Mesothelial cell of epicardium (in vitro differentiated cells): ENCODE measurements at regions not wholly inside any gene's neighbourhood (a gene's known extent, or its start where the extent isn't known, plus 50 kb on each side); places are given as distances from the start of the nearest gene placed in this dataset.
"Not testable (repeated sequence)": the region's sequence is repeated elsewhere in the genome, so short reads cannot be mapped to it uniquely, and the experiment has no call there.

ENCODE experiments used
- DNase-seq, 2 experiments: peaks; one replicate each; pipeline ENCODE4 v3.0.0; 2021; ENCODE audit warnings: low spot score in 2 of 2; ENCODE audit not compliant: unreplicated experiment in 2 of 2
- H3K27ac Mint-ChIP-seq: 2 replicates; pipeline ENCODE4 v1.8.0; 2021; ENCODE audit warnings: mixed read lengths
- H3K27me3 Mint-ChIP-seq: 2 replicates; pipeline ENCODE4 v1.8.0; 2021; ENCODE audit warnings: low read depth, mixed read lengths
- H3K36me3 Mint-ChIP-seq: 2 replicates; pipeline ENCODE4 v1.8.0; 2021; ENCODE audit warnings: mixed read lengths
- H3K4me1 Mint-ChIP-seq: 2 replicates; pipeline ENCODE4 v1.8.0; 2021; ENCODE audit warnings: mixed read lengths
- H3K4me3 Mint-ChIP-seq: 2 replicates; pipeline ENCODE4 v1.8.0; 2021; ENCODE audit warnings: mild to moderate bottlenecking, moderate library complexity, mixed read lengths
- H3K9me3 Mint-ChIP-seq: 2 replicates; pipeline ENCODE4 v1.8.0; 2021; ENCODE audit warnings: mixed read lengths

DNA sequence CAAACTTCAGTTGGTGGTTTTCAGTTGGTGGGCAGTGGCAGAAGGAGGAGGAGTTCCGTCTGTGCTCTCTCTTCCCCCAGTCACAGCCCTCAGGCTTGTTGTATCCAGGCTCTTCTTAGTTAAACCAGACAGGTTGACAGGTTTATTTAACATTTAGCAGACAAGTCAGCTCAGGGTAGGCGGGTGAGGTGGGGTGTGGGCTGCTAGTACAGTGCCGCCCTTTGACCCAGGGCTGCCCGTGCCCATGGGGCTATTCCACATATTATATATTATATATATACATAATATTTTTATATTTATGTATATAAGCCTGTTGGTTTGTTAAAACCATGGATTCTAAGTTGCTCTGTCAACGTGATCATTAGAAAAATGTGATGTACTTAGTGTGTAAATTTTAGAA is 1740.6 kb upstream of the DEFB115 start:
- not testable (repeated sequence) for H3K27me3 Mint-ChIP-seq, DNase-seq, H3K4me3 Mint-ChIP-seq, H3K4me1 Mint-ChIP-seq, H3K36me3 Mint-ChIP-seq, H3K27ac Mint-ChIP-seq
- peaks cover 46% of the 10 kb centered on the region for H3K9me3 Mint-ChIP-seq

DNA sequence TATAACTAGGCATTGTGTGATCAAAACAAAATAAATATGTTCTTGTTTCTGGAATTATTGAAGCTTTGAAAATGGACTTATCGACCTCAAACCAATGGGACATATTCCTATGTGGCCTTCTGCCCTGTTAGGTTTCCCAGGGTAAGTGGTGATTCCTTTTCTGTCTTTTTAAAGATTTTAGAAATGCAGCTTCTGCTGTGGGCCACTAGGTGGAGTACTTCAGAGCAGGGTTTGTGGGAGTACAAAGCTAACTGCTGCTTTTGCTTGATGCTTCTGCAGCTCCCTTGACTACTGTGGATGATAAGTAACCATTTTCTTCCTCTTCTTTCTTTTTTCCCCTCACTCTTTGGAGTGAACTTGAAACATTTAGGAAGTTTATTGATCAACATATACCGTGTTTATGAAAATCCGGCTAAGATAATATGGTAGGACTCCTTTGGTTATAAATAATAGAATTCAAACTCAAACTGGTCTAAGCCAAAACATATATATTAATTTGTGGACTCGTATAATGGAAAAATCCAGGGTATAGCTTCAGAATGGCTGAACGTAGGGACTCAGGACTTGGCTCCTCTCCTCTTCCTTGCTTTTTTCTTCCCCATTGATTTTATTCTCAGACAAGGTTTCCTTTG is 1737.7 kb upstream of the DEFB115 start:
- H3K4me1 Mint-ChIP-seq, H3K4me3 Mint-ChIP-seq, H3K36me3 Mint-ChIP-seq, H3K27me3 Mint-ChIP-seq, H3K27ac Mint-ChIP-seq, DNase-seq: not testable (repeated sequence)
- peaks cover 34% of the 10 kb centered on the region for H3K9me3 Mint-ChIP-seq

DNA sequence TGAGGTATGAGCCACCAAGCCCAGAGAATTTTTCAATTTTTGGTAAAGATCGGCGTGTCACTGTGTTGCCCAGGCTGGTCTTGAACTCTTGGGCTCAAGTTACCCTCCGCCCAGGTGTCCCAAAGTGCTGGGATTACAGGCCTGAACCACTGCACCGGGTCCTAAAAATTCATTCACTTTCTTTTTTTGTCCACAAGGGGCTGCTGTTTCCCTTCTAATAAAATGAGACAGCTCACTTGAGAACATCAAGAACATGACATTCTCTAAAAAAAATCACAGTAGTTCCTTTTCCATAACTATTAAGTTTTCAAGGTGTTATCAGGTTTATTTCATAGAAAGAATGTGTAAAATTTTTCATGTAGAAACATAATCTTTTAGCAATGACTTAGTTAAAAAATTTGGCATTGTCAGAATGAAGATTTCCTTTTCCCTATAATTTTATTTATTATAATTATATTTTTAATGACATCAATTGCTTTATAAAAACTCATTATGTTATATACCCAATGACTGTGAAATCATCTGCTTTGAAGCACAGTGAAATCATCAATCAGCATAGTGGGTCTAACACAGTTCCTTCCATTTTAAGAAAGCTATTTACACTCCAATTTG is 1723.8 kb upstream of the DEFB115 start:
- H3K27me3 Mint-ChIP-seq, H3K36me3 Mint-ChIP-seq: not testable (repeated sequence)

DNA sequence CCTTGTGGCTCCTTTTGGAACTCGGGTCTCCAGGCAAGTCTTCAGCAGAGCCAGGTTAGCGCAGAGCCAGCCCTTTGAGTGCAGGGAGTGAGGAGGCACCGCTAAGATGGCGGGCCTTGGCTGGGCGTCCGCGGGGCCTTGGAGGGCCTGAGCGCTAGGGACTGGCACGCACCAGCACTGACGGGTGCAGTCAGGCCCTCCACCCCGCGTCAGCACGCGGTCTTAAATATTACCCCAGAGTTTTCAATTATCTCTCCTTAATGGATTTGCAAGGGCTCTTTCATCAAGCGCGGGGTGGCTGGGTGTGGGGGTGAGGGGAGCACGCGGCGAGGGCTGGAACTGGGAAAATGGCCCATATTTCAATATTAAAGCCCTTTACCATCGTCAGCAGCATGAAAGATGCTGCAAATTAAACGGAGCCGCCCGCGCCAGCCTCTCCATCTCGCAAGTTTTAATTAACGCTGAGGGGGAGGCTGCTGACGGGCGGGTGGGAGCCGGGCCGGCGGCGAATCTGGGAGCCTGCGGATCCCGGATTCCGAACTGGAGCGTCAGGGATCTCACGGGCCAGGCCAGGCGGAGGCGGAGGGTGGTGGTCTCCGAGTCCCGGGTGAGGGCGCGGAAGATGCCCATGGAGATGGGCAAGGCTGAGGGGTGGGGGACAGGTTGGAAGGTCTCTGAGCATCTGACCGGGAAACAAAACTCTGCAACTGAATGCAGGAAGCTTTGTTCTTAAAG is 1690.4 kb upstream of the DEFB115 start:
- not testable (repeated sequence) for H3K4me1 Mint-ChIP-seq, H3K9me3 Mint-ChIP-seq, H3K36me3 Mint-ChIP-seq, H3K27me3 Mint-ChIP-seq, H3K27ac Mint-ChIP-seq, DNase-seq, H3K4me3 Mint-ChIP-seq

More for the DNA sequence above, 1723.8 kb upstream of the DEFB115 start:
- not testable (repeated sequence) for H3K4me3 Mint-ChIP-seq, DNase-seq, H3K27ac Mint-ChIP-seq, H3K4me1 Mint-ChIP-seq, H3K9me3 Mint-ChIP-seq

DNA sequence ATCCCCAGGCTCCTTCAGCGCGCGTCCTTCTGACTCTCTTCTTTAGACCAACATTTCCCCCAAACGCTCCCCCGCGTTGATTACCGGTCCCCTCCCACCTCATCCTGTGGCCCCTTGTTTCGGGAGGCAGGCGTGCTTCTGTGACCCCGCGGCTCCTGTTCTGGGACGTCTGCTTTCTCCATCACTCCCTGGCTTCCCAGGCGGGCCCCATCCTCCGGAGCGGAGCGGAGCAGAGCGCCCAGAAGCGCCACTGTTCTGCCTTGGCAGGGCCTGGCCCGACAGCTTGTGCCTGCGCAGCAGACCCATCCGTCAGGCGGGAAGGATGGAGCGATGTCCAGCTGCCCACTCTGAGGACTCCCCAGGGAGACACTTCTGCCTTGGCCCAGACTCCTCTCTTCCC is 1689.8 kb upstream of the DEFB115 start:
- not testable (repeated sequence) for H3K9me3 Mint-ChIP-seq, H3K4me3 Mint-ChIP-seq, H3K4me1 Mint-ChIP-seq, DNase-seq, H3K27me3 Mint-ChIP-seq, H3K27ac Mint-ChIP-seq, H3K36me3 Mint-ChIP-seq

DNA sequence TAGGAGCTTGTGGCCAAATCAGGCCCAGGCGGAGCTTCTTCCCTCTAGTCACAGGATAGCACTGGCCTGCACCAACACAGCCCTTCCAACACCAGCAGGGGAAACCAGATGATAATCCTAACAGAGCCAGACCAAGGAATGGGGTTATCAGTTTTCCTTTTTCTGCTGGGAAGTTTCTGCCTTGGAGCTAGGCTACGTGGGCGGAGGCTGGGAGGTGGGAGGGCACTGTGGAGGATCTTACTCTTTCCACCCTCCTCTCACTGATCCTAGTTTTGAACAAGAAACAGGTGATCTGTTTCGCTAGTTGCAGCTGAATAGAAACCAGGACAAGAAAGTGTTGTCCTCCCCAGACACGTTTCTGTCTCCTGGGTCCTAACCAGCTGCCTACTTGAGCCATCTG is 1687.3 kb upstream of the DEFB115 start:
- not testable (repeated sequence) for H3K27me3 Mint-ChIP-seq, H3K4me1 Mint-ChIP-seq, H3K27ac Mint-ChIP-seq, H3K9me3 Mint-ChIP-seq, H3K36me3 Mint-ChIP-seq, H3K4me3 Mint-ChIP-seq, DNase-seq

DNA sequence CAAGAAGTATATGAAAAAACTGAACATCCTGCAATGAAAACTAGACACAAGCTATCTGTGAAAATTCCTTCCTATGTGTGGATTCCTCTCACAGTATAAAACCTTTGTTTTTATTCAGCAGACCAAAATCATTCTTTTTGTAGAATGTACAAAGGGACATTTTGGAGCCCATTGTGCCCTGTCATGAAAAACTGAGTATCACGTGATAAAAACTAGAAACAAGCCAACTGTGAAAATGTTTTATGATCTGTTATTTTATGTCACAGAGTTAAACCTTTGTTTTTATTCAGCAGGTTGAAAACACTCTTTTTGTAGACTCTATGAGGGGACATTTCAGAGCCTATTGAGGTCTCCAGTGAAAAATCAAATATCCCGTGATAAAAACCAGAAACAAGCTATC is 1667.9 kb upstream of the DEFB115 start:
- not testable (repeated sequence) for H3K36me3 Mint-ChIP-seq, H3K27me3 Mint-ChIP-seq, H3K4me1 Mint-ChIP-seq, H3K4me3 Mint-ChIP-seq, H3K27ac Mint-ChIP-seq, DNase-seq
- peaks cover 15% of the 10 kb centered on the region for H3K9me3 Mint-ChIP-seq

DNA sequence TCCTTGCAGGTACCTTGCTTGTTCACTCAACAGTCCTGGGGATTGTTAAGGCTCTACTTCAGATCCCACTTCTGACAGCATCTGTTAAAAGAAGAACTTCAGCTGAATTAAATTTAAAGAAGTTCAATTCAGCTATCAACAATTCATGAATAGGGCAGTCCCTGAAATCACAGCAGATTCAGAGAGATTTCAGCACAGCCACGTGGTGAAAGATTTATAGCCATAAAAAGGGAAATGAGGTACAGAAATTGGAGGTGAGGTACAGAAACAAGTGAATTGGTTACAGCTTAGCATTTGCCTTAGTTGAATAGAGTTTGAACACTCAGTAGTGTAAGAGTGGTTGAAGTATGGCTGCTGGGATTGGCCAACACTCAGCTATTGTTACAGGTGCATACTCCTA is 1653.3 kb upstream of the DEFB115 start:
- not testable (repeated sequence) for H3K4me3 Mint-ChIP-seq, H3K36me3 Mint-ChIP-seq, H3K4me1 Mint-ChIP-seq, H3K27me3 Mint-ChIP-seq, DNase-seq, H3K27ac Mint-ChIP-seq
- peaks cover 44% of the 10 kb centered on the region for H3K9me3 Mint-ChIP-seq

DNA sequence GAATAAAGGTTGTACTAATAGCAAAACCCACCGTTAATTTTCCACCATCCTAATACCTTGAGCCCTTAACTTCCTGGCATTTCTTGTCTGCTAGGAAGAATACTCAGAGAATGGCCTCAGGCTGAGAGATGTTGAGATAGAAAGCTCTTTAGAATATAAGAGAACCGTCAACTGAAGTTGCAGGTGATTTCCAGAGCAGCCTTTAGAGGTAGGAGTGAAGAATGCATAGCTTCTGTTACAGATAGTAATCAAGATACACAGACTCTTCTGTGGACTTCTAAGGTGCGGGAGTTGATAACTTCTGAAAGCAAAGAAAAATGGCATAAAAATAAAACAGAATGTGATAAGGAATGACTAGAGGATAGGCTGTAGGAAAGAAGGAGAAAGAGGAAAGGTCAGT is 1651.3 kb upstream of the DEFB115 start:
- peaks cover 46% of the 10 kb centered on the region for H3K9me3 Mint-ChIP-seq
- not testable (repeated sequence) for H3K27ac Mint-ChIP-seq, H3K36me3 Mint-ChIP-seq, H3K4me3 Mint-ChIP-seq, DNase-seq, H3K4me1 Mint-ChIP-seq, H3K27me3 Mint-ChIP-seq

DNA sequence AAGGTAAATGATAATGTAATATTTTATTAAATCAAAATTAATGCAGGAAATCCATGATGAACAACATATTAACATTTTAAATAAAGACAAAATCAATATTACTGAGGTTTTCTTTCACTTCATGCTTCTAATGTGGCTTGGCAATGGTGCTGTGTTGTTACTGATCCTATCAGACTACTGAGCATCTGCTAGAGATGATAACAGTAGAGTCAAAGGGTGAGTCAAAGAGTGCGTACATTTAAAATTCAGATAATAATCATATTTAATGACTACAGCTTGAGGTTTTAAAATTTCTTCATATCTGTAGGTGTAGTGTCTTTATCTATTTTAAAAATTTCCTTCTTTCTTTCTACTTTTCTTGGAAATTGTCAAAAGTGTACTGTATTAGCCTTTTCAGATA is 1628.1 kb upstream of the DEFB115 start:
- not testable (repeated sequence) for H3K4me3 Mint-ChIP-seq, H3K4me1 Mint-ChIP-seq, H3K27me3 Mint-ChIP-seq, H3K36me3 Mint-ChIP-seq, H3K27ac Mint-ChIP-seq, DNase-seq
- H3K9me3 Mint-ChIP-seq: peaks cover 55% of the 10 kb centered on the region
